H1 (cell line): ENCODE measurements at regions not wholly inside any gene's neighbourhood (a gene's known extent, or its start where the extent isn't known, plus 50 kb on each side); places are given as distances from the start of the nearest gene placed in this dataset.

Experiments used
- CREB1 ChIP-seq: IDR thresholded peaks from 2 replicates; pipeline ENCODE4 v1.6.1; 2012; ENCODE audit warnings: inconsistent platforms
- CTBP2 ChIP-seq: IDR thresholded peaks from 2 replicates; pipeline ENCODE4 v1.7.0; 2011; ENCODE audit warnings: borderline replicate concordance, mild to moderate bottlenecking, moderate library complexity, mixed read lengths, low read length; ENCODE audit not compliant: insufficient read depth, insufficient read length
- EP300 ChIP-seq, 2 experiments: IDR thresholded peaks; 1 replicate in 1 of 2; 2 replicates in 1 of 2; pipeline ENCODE4 v1.6.1; 2011 to 2012; ENCODE audit warnings: low read depth in 2 of 2, low read length in 2 of 2, mild to moderate bottlenecking in 2 of 2, borderline replicate concordance in 1 of 2, inconsistent platforms in 1 of 2, moderate library complexity in 1 of 2
- HDAC2 ChIP-seq, 2 experiments: fragments of 300-600 bp in 1 of 2; sonication (generic) in 1 of 2; IDR thresholded peaks; 2 replicates each; pipeline ENCODE4 v1.6.1; 2011 to 2012; ENCODE audit warnings: low read depth in 2 of 2, low read length in 2 of 2, mild to moderate bottlenecking in 2 of 2, moderate library complexity in 2 of 2, borderline replicate concordance in 1 of 2, inconsistent platforms in 1 of 2
- PHF8 ChIP-seq: fragments of 200-600 bp; sonication (generic); conservative IDR thresholded peaks from 2 replicates; pipeline ENCODE4 v1.7.1; 2012; ENCODE audit warnings: low read depth, mild to moderate bottlenecking, inconsistent platforms, low read length, moderate library complexity
- SRF ChIP-seq: IDR thresholded peaks from 2 replicates; pipeline ENCODE4 v1.6.1; 2011; ENCODE audit warnings: mild to moderate bottlenecking, low read depth, low read length, moderate library complexity
- ZNF274 ChIP-seq: IDR thresholded peaks from 2 replicates; pipeline ENCODE4 v1.7.0; 2012; ENCODE audit warnings: low read length, borderline replicate concordance; ENCODE audit errors: extremely low read depth

- TF ChIP-seq CTBP2, result no peak
- no peak for TF ChIP-seq ZNF274
- TF ChIP-seq SRF, result no peak
- no peak for TF ChIP-seq EP300 (IDR thresholded peaks at IDR 0.05; ENCODE audit: borderline replicate concordance in 1 of 2, low read depth in 2 of 2, low read length in 2 of 2)
- TF ChIP-seq HDAC2 (IDR thresholded peaks at IDR 0.05; ENCODE audit: borderline replicate concordance in 1 of 2, low read depth in 2 of 2, low read length in 2 of 2), result no peak
- TF ChIP-seq PHF8, result no peak
- no peak for TF ChIP-seq CREB1
- TF ChIP-seq, all 59 proteins: peak for 0
These were observed 1320.1 kb upstream of the GJE1 start (continued) for GRCh38 chr6:140812636-140813035.
